HG03432 (cell line): ENCODE measurements at regions not wholly inside any gene's neighbourhood (a gene's known extent, or its start where the extent isn't known, plus 50 kb on each side); places are given as distances from the start of the nearest gene placed in this dataset.

ENCODE experiments used
- ATAC-seq: cut with Tn5 transposase; IDR thresholded peaks from one replicate; pipeline ENCODE4 v1.9.1; 2021; ENCODE audit warnings: mild to moderate bottlenecking, moderate library complexity; ENCODE audit not compliant: unreplicated experiment

- ATAC-seq = no peak
Measured at GRCh38 chr2:8412586-8412985, 269.3 kb upstream of the ID2 start.

GRCh38 chr2:8413589-8414135 lies 268.2 kb upstream of the ID2 start:
- no peak for ATAC-seq

- ATAC-seq = no peak
Measured at GRCh38 chr2:8414946-8415879, 266.6 kb upstream of the ID2 start.

- ATAC-seq = no peak
Measured at GRCh38 chr2:8416001-8416571, 265.8 kb upstream of the ID2 start.

DNA sequence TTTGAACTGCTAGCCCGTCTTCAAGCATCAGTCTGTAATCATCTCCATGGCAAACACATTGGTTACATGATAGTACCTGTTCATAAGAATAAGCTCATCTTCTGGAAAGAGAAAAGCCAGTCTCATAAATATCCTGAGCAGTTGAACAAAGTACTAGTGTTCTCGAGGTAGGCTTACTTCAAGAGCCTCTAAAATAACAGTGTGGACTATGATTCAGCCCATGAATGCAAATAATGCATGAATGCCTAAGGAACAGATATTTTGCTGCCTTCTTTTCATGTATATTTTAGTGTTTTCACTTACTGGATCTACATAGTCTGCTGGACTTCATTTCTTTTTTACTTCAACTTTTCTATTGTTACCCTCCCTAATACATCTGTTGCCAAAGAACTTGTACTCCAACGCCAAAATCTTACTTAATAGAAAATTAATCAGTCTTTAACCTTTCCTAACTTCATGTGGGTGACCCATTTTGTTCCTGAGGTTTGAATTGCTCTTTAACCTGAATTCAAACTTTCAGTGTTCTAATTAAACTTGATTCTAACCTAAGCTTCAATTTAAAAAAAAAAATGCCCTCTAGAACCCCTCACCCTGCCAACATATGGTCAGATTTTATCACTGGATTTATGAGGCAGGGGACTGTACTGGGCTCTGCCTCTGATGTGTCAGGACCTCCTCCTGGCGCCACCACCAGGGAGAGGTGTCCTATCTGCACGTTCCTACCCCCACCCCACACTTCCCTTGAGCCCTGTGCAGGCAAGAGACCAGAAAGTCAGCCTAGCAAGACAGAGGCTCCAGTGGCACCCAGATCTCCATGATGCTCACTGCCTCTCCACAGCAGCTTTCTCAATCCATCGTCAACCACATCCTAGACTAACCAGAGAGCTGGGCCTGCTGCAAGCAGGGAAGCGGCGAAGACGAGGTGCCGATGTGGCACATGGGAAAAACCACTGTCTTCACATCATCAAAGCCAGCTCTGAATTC lies 264.7 kb upstream of the ID2 start:
- ATAC-seq = no peak

- no peak for ATAC-seq
Measured at GRCh38 chr2:8418721-8419120, 263.1 kb upstream of the ID2 start.

DNA sequence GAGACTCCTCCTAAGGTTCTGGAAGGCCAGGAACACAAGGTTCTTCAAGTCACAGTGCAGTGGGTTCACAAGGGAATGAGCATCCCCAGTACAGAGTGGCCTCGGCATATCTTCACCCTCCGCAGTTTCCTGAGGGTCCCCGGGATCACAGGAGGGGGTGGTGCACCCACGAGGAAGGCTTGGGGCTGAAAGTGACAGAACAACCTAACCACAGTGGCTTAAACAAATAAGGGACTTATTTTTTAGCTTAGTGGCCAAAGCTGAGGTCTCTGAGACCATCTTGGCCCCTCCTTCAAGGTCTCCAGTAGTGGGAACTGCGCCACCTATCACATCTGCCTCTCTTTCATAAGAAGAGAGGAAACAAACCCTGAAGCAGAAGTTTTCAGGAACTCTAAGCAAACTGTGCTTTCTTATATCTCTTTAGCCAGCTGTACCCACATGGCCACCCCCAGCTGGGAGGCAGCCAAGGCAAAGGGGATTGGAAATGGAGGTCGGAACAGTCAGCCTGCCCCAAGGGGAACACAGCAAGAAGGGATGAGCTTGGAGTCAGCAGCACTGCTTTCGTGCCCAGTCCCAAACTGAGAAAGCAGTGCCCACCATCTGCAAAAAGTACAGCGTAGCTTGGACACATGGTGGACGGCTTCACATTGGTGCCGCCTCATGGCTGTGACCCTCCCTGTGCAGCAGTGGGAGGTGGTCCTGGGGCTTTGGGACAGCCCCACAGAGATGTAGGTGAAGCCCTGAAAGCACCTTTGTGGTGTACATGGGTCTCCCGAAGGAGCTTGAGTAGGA lies 260.0 kb upstream of the ID2 start:
- ATAC-seq = peak; percentile 86

GRCh38 chr2:8422450-8422800 lies 259.4 kb upstream of the ID2 start:
- no peak for ATAC-seq

DNA sequence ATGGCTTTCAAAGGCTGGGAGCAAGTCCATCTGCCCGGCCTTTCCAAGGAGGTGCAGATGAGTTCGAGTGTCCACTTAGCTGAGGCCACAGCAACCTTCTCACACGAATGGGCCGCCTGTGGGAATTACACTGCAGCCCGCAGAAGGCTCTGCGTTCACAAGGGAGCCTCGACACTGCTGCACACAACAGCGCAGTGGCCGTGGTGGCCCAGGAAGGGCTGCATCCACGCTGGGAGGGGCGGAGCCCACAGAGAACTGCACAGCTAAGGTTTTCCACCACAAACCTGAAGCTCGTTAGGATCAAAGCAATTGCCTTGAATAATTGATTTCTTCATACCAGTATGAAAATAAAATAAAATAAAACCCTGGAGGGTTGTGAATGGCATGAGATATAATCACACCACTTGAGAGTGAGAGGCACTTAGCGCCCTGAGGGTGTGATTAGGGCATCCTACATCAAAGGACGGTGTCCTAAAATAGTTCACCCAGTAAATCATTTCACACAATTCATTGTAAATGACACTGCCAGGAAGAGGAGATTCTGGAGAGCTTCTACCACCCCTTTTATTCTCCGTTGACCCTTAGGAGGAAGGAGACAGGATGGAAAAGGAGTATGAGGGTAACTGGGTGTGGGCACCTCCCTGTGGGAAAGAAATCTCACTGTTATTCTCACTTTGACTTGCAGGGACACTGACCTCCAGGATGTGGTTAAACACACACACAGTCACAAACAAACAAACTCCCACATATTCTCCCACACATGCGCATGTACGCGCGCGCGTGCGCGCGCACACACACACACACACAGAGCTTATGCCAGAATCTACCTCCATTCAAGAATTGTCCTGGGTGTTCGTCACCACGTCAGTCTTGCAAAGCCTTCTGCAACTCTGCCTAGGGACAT lies 256.6 kb upstream of the ID2 start:
- ATAC-seq = no peak

DNA sequence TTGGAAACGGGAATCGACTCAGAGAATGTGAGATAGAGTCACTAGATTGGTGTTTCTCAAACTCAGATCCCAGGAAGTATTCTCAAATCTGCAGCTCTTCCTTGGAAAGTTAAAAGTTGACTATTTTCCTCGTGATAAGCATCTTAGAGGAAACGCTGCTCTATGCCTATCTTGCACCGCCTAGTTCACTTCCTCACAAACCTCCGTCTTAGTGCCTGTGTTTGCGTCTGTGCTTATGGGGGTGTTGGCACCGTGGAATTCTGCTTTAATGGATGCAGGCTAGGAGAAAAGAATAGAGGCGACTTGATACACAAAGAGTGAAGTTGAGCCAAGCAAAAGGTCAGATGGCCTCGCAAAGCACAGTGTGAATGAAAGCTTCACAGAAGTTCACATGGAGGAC lies 255.3 kb upstream of the ID2 start:
- no peak for ATAC-seq

GRCh38 chr2:8427211-8427610 lies 254.6 kb upstream of the ID2 start:
- no peak for ATAC-seq

DNA sequence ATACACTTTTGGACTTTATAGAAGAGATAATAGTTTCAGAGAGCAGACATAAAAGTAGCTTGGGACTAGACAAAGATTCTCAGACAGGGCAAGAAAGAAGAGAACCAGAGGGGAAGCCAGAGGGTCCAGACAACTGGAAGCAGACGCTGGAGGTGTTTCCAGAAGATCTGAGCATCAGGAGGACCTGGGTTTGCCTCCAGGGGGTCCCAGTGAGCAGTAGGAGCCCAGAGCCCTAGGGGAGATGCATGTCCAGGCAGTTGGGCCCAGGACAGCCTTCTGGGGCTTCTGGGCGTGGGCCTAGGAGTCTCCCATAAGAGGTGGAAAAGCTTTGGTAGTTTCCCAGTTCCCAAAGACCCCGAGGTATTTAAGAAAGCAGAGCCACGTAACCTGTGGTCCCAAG lies 251.2 kb upstream of the ID2 start:
- ATAC-seq = no peak

- no peak for ATAC-seq
Measured at GRCh38 chr2:8431446-8432125, 250.3 kb upstream of the ID2 start.

- no peak for ATAC-seq
Measured at GRCh38 chr2:8432706-8433336, 249.0 kb upstream of the ID2 start.

GRCh38 chr2:8433390-8433789 lies 248.5 kb upstream of the ID2 start:
- ATAC-seq = no peak

DNA sequence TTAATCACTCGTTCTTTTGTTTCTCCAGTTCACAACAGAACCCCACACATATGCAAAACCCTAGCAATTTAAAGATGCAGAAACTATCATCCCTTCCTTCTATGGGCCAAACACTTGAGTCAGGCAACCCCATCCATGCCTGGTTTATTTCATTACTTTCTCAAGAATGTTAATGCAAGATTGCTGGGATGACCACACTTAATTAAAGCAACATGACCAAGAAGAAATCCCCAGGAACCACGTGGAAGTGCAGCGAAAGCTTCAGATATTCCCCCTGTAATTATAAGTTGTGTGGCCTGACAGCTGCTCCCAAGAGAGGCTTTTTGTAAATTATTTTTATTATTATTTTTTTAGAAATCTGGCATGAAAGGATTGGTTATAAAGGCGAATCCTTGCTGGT lies 246.2 kb upstream of the ID2 start:
- no peak for ATAC-seq

- ATAC-seq = no peak
Measured at GRCh38 chr2:8436585-8436984, 245.3 kb upstream of the ID2 start.

DNA sequence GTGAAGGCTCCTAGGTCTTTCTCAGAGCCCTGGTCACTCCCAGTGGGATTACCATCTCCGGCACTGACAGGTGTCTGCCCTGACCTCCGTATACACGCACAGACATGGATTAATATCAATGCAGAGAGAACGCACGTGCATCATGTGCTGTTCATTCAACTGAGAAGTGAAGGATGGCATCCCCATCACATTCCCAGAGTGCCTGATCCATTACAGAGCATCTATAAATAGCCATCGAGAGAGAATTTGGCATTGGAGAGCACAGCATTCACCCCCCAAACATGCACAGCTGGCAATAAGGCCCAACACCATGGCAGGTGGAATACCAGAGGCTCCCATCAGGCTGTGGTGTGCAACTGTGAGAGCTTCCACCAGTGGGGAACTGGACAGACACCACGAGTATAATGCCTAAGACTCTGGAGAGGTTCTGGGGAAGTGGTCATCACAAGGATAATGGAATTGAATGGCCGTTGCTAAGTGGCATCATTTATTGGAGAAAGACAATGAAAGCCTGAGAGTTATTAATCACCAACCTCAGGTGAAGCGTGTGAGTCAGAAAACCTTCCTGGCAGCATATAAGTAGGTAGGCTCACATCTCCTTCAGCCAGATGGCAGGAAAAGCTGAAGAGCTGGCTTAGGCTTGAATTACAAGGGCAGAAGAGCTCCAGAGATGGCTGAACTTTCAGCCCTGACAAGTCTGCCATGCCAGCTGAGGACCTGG lies 244.5 kb upstream of the ID2 start:
- ATAC-seq = no peak
